ENCODE measurements at regions not wholly inside any gene's neighbourhood (a gene's known extent, or its start where the extent isn't known, plus 50 kb on each side); places are given as distances from the start of the nearest gene placed in this dataset.

DNA sequence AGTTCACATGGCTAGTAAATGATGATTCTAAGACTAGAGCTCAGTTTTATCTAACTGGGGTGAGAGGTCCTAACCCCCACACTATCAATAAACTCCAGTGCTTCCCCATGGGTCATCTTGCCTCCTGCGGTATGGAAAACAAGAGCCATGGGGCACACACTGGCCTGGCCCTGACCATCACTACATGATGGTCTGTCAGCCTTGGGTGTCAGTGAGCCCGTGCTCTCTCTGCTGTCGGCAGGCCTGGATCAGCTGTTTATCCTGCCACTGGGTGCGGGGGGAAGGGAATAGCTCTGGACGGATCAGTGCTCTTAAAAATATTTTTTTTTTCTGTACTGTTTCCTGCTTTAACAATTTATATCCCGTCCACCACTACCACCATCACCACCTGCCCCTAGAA is 255.0 kb upstream of the ADGRL2 start:
- Mint-ChIP-seq H3K4me3 (ENCODE audit: unreplicated experiment) (no peak overlapping the region), H3K27ac (ENCODE audit: unreplicated experiment) (no peak overlapping the region), H3K36me3 (ENCODE audit: unreplicated experiment) (no peaks in the 10 kb centered on the region), H3K27me3 (ENCODE audit: unreplicated experiment) (peaks cover 12% of the 10 kb centered on the region), H3K9me3 (ENCODE audit: unreplicated experiment) (no peaks in the 10 kb centered on the region), H3K4me1 (ENCODE audit: unreplicated experiment) (peaks cover 2% of the 10 kb centered on the region)
- no peak for DNase-seq (ENCODE audit: extremely low spot score, unreplicated experiment)
- TF ChIP-seq, protein P1, sequence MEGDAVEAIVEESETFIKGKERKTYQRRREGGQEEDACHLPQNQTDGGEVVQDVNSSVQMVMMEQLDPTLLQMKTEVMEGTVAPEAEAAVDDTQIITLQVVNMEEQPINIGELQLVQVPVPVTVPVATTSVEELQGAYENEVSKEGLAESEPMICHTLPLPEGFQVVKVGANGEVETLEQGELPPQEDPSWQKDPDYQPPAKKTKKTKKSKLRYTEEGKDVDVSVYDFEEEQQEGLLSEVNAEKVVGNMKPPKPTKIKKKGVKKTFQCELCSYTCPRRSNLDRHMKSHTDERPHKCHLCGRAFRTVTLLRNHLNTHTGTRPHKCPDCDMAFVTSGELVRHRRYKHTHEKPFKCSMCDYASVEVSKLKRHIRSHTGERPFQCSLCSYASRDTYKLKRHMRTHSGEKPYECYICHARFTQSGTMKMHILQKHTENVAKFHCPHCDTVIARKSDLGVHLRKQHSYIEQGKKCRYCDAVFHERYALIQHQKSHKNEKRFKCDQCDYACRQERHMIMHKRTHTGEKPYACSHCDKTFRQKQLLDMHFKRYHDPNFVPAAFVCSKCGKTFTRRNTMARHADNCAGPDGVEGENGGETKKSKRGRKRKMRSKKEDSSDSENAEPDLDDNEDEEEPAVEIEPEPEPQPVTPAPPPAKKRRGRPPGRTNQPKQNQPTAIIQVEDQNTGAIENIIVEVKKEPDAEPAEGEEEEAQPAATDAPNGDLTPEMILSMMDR (IDR thresholded peaks at IDR 0.05): no peak

DNA sequence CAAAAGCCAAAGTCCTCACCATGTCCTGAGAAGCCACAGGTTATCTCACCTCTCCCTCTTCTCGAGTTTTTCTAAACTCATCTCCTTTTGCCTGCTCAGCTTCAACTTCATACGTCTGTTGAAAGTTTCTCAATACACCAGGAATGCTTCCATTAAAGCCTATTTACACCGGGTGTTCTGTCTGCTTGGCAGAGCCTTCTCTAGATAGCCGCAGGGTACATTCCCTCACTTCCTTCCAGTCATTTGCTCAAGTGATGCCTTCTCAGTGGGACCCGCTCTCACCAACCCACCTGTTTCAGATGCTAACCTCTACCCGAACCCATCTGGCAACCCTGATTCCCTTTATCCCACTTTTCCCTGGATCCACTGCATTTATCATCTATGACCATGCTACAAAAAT is 257.0 kb upstream of the ADGRL2 start:
- H3K4me1 Mint-ChIP-seq (ENCODE audit: unreplicated experiment): no peaks in the 10 kb centered on the region
- TF ChIP-seq, protein P1 (IDR thresholded peaks at IDR 0.05): no peak
- no peak overlapping the region for H3K4me3 Mint-ChIP-seq (ENCODE audit: unreplicated experiment)
- H3K27ac Mint-ChIP-seq (ENCODE audit: unreplicated experiment): no peak overlapping the region
- peaks cover 12% of the 10 kb centered on the region for H3K27me3 Mint-ChIP-seq (ENCODE audit: unreplicated experiment)
- H3K9me3 Mint-ChIP-seq (ENCODE audit: unreplicated experiment): no peaks in the 10 kb centered on the region
- no peak for DNase-seq (ENCODE audit: extremely low spot score, unreplicated experiment)
- no peaks in the 10 kb centered on the region for H3K36me3 Mint-ChIP-seq (ENCODE audit: unreplicated experiment)

DNA sequence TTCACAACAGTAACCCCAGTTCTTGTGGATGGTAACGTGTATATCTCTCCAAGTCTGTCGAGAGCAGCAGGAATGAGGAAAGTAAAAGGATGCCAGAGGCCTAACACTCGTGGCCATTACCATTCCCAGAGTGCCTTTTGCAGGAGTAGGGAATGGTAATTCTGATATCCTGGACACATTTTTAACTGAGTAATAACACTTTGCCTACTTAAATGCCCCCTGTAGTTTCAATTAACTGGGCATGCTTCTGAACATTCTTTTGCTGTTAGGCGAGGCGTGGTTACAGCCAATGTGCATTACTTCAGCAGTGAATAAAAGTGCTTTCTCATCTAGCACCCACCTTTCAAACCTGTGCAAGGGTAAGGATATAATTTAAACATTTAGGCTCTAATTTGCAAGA is 258.5 kb upstream of the ADGRL2 start:
- DNase-seq (ENCODE audit: extremely low spot score, unreplicated experiment): no peak
- Mint-ChIP-seq H3K9me3 (ENCODE audit: unreplicated experiment) (no peaks in the 10 kb centered on the region), H3K27ac (ENCODE audit: unreplicated experiment) (no peak overlapping the region), H3K4me3 (ENCODE audit: unreplicated experiment) (no peak overlapping the region), H3K4me1 (ENCODE audit: unreplicated experiment) (no peaks in the 10 kb centered on the region), H3K36me3 (ENCODE audit: unreplicated experiment) (no peaks in the 10 kb centered on the region), H3K27me3 (ENCODE audit: unreplicated experiment) (peaks cover 5% of the 10 kb centered on the region)
- TF ChIP-seq, protein P1 (IDR thresholded peaks at IDR 0.05): no peak

DNA sequence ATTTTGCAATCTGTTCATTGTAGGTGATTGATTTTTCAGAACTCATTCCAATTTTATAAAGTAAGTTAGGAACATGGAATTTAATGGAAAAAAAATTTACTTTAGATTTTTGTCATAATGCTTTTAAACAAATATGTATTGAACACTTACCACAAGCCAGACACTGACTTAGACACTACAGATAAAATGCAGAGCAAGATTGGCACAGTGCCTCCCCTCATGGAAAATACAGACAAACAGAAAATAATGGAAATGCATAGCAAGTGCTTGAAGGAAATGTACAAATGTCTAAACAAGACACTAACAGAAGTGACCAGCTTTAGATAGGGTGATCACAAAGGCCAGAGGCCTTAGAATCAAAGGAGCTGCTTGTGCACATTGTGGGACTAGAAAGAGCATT is 260.5 kb upstream of the ADGRL2 start:
- no peaks in the 10 kb centered on the region for H3K9me3 Mint-ChIP-seq (ENCODE audit: unreplicated experiment)
- no peak for DNase-seq (ENCODE audit: extremely low spot score, unreplicated experiment)
- H3K27ac Mint-ChIP-seq (ENCODE audit: unreplicated experiment): no peak overlapping the region
- TF ChIP-seq, protein P1 (IDR thresholded peaks at IDR 0.05): no peak
- H3K36me3 Mint-ChIP-seq (ENCODE audit: unreplicated experiment): no peaks in the 10 kb centered on the region
- no peaks in the 10 kb centered on the region for H3K4me1 Mint-ChIP-seq (ENCODE audit: unreplicated experiment)
- no peaks in the 10 kb centered on the region for H3K27me3 Mint-ChIP-seq (ENCODE audit: unreplicated experiment)
- no peak overlapping the region for H3K4me3 Mint-ChIP-seq (ENCODE audit: unreplicated experiment)

DNA sequence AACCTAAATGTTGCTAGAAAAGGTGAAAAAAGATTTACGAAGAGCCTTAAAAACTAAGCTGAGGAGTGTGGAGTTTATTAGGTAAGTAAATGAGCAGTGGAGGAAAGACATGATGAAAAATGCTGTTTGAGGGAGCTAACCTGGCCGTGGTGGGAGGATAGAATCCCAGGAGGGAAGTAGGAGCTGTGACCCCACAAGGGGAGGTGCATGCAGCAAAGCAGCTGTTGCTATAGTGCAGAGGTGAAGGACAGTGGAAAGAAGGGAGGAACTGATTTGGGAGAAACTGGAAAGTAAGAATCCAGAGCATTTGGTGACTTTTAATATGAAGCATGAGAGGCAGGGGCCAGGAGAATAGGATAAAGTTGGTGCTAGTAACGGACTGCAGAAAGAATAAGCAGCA is 271.7 kb upstream of the ADGRL2 start:
- H3K9me3 Mint-ChIP-seq (ENCODE audit: unreplicated experiment): no peaks in the 10 kb centered on the region

More for the DNA sequence above, 271.7 kb upstream of the ADGRL2 start:
- H3K27me3 Mint-ChIP-seq (ENCODE audit: unreplicated experiment): no peaks in the 10 kb centered on the region
- TF ChIP-seq, protein P1 (IDR thresholded peaks at IDR 0.05): no peak
- no peak overlapping the region for H3K4me3 Mint-ChIP-seq (ENCODE audit: unreplicated experiment)
- H3K27ac Mint-ChIP-seq (ENCODE audit: unreplicated experiment): no peak overlapping the region
- no peaks in the 10 kb centered on the region for H3K36me3 Mint-ChIP-seq (ENCODE audit: unreplicated experiment)
- DNase-seq (ENCODE audit: extremely low spot score, unreplicated experiment): no peak
- no peaks in the 10 kb centered on the region for H3K4me1 Mint-ChIP-seq (ENCODE audit: unreplicated experiment)
